ENCODE measurements at regions not wholly inside any gene's neighbourhood (a gene's known extent, or its start where the extent isn't known, plus 50 kb on each side); places are given as distances from the start of the nearest gene placed in this dataset.

DNA sequence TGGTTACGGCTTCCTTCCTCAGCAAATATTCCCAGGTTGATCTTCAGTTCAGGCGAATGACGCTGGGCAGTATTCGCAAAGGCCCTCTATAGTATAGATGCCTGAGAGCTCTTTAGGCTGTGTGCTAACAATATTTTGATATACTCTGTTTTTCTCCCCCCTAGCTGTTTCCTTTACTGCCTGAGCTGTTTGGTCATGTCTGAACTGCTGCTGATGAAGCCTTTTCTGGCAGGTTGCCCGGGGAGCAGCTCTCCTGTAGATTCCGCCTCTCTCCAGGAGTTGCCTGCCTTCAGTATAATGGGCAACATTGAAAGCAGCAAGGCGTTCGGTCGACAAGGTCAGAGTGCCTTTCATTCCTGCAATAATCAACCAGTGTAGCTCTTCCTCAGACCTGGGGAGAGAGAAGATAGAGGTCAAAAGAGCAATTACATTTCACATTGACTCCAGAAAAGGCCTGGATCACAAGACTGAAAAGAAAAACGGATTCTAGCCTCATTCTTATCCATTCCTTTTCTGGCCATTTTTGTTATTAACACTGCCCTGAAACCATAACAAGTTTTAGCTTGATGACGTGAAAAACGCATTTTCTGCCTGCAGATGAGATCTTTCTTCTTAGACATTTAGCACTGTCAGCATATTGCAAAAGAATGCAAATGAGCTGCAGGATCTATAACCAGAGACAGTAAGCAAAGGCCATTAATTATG lies 60.1 kb upstream of the ZNF608 start:
- Histone ChIP-seq H3K27ac (no peak overlapping the region), H3K36me3 (no peaks in the 10 kb centered on the region), H3K27me3 (ENCODE audit: insufficient read depth, low read depth, severe bottlenecking) (no peaks in the 10 kb centered on the region), H3K4me3 (ENCODE audit: low read depth, low read length) (no peak overlapping the region), H3K9me3 (ENCODE audit: severe bottlenecking) (no peaks in the 10 kb centered on the region)
- peak; percentile 26 for DNase-seq
- TF ChIP-seq, protein P1, sequence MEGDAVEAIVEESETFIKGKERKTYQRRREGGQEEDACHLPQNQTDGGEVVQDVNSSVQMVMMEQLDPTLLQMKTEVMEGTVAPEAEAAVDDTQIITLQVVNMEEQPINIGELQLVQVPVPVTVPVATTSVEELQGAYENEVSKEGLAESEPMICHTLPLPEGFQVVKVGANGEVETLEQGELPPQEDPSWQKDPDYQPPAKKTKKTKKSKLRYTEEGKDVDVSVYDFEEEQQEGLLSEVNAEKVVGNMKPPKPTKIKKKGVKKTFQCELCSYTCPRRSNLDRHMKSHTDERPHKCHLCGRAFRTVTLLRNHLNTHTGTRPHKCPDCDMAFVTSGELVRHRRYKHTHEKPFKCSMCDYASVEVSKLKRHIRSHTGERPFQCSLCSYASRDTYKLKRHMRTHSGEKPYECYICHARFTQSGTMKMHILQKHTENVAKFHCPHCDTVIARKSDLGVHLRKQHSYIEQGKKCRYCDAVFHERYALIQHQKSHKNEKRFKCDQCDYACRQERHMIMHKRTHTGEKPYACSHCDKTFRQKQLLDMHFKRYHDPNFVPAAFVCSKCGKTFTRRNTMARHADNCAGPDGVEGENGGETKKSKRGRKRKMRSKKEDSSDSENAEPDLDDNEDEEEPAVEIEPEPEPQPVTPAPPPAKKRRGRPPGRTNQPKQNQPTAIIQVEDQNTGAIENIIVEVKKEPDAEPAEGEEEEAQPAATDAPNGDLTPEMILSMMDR (IDR thresholded peaks at IDR 0.05; ENCODE audit: low read depth, low read length), result no peak

DNA sequence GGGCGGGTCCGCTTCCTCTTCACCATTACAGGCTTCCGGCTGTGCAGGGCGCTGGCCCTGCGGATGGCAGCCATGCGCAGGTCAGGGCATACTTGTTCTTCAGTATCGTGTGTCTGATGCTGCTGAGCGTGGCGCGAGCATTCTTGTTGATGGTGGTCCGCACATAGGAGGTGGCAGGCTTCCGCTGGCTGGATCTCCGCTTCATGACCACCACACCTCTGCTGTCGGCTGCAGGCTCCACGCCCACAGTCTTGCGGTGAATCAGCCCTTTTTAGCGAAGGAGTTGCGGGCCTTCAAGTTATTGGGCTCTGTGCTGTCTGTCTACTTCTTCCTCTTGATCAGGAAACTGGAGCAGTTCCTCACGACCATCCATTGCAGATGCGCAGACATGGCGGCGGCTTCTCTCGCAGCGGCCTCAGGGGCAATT lies 62.4 kb upstream of the ZNF608 start:
- no peaks in the 10 kb centered on the region for H3K36me3 ChIP-seq
- TF ChIP-seq, protein P1 (IDR thresholded peaks at IDR 0.05; ENCODE audit: low read depth, low read length), result no peak
- no peaks in the 10 kb centered on the region for H3K27me3 ChIP-seq (ENCODE audit: insufficient read depth, low read depth, severe bottlenecking)
- no peak for DNase-seq
- H3K4me3 ChIP-seq (ENCODE audit: low read depth, low read length), result no peak overlapping the region
- H3K27ac ChIP-seq, result no peak overlapping the region
- no peaks in the 10 kb centered on the region for H3K9me3 ChIP-seq (ENCODE audit: severe bottlenecking)

GRCh38 chr5:124810396-124811006 lies 64.1 kb upstream of the ZNF608 start:
- no peak overlapping the region for H3K27ac ChIP-seq
- H3K27me3 ChIP-seq (ENCODE audit: insufficient read depth, low read depth, severe bottlenecking), result no peaks in the 10 kb centered on the region
- no peak overlapping the region for H3K4me3 ChIP-seq (ENCODE audit: low read depth, low read length)
- no peaks in the 10 kb centered on the region for H3K36me3 ChIP-seq
- no peak for DNase-seq
- H3K9me3 ChIP-seq (ENCODE audit: severe bottlenecking), result no peaks in the 10 kb centered on the region
- TF ChIP-seq, protein P1 (IDR thresholded peaks at IDR 0.05; ENCODE audit: low read depth, low read length), result no peak

DNA sequence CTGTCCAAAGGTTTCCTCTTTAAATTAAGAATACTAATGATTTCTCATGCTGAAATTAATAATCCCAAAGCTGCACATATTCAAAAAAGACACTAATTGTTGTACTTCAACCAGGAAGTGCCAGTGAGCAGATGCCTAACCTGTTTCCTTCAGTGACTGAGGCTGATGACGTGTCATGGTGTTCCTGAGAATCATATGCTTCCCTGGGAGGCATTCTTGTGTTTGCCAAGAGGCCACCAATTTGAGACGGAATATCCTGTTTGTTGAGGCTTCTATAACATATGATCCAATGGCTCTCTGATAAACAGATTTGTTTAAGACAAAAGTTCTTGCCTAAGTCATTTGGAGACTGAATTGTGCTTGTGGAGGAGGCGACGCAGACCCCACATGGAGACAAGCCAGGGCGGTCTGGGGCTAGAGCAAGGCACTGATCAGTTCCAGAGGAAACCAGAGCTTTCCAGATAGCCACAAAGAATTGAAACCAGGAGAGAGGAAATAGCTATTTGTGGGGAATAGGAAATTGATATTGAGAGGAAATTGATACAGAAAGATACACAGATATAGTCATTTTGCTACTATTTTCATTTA lies 66.4 kb upstream of the ZNF608 start:
- TF ChIP-seq, protein P1 (IDR thresholded peaks at IDR 0.05; ENCODE audit: low read depth, low read length), result no peak
- Histone ChIP-seq H3K27me3 (ENCODE audit: insufficient read depth, low read depth, severe bottlenecking) (no peaks in the 10 kb centered on the region), H3K4me3 (ENCODE audit: low read depth, low read length) (no peak overlapping the region), H3K9me3 (ENCODE audit: severe bottlenecking) (no peaks in the 10 kb centered on the region), H3K27ac (no peak overlapping the region), H3K36me3 (no peaks in the 10 kb centered on the region)
- DNase-seq, result no peak

- no peak for DNase-seq
- TF ChIP-seq, protein P1 (IDR thresholded peaks at IDR 0.05; ENCODE audit: low read depth, low read length), result no peak
Observed at GRCh38 chr5:124816381-124816780, 69.9 kb upstream of the ZNF608 start.

More at GRCh38 chr5:124816381-124816780, 69.9 kb upstream of the ZNF608 start:
- Histone ChIP-seq H3K27ac (no peak overlapping the region), H3K36me3 (no peaks in the 10 kb centered on the region), H3K9me3 (ENCODE audit: severe bottlenecking) (no peaks in the 10 kb centered on the region), H3K4me3 (ENCODE audit: low read depth, low read length) (no peak overlapping the region), H3K27me3 (ENCODE audit: insufficient read depth, low read depth, severe bottlenecking) (no peaks in the 10 kb centered on the region)

Data from WERI-Rb-1 (cell line).